Fibroblast of the aortic adventitia (primary cell): ENCODE measurements at regions not wholly inside any gene's neighbourhood (a gene's known extent, or its start where the extent isn't known, plus 50 kb on each side); places are given as distances from the start of the nearest gene placed in this dataset.

Experiments
- DNase-seq: peaks from one replicate; pipeline ENCODE4 v3.0.0-alpha.2; 2010; ENCODE audit warnings: low read depth
- H3K4me3 ChIP-seq: 2 replicates; pipeline ENCODE4 v1.5.1; 2011; ENCODE audit warnings: low read depth, mild to moderate bottlenecking, control low read depth, low read length, moderate library complexity
- TF ChIP-seq, protein P1 (sequence below): IDR thresholded peaks from 2 replicates; pipeline ENCODE4 v1.5.1; 2011; ENCODE audit warnings: mild to moderate bottlenecking, low read length, control low read depth, inconsistent platforms; ENCODE audit not compliant: insufficient read depth

DNA sequence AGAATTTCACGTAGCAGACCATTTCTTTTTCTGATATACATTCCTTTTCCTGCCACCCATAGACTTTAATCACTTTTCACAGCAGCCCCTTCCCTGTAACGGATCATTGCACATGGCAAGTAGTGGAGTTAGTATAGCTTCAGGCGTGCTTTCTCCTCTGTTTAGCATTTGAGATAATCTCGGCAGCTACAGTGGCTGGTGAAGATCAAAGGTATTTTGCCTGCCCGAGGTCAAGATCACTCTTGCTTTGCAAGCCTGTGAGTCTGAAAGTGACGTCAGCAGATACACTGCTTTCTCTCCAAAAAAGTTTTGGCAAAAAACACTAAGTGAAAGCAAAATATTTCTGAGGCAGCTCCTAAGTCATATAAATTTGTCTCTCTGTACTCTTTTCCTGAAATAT, 260.0 kb downstream of the NDFIP2 start:
- DNase-seq = peak; percentile 87
- H3K4me3 ChIP-seq = peak overlapping the region; percentile 0

DNA sequence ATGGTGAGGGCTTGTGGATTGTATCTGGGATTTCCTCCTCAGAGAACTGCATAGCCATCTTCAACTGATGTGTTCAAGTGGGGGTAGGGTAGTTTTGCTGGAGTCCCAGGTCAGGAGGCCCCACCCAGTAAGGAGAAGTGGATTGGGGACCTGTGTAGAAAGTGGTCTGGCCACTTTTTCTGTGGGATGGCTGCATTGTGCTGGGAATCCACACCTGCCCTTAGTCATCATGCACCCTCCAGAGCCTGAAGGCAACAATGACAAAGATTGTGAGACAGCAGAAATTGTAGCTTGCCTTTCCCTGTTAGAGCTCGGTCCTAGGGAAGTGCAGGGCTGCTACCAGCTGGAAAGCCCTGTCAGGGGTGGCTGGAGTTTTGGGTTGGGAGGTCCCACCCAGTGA, 255.4 kb downstream of the NDFIP2 start:
- TF ChIP-seq, protein P1, sequence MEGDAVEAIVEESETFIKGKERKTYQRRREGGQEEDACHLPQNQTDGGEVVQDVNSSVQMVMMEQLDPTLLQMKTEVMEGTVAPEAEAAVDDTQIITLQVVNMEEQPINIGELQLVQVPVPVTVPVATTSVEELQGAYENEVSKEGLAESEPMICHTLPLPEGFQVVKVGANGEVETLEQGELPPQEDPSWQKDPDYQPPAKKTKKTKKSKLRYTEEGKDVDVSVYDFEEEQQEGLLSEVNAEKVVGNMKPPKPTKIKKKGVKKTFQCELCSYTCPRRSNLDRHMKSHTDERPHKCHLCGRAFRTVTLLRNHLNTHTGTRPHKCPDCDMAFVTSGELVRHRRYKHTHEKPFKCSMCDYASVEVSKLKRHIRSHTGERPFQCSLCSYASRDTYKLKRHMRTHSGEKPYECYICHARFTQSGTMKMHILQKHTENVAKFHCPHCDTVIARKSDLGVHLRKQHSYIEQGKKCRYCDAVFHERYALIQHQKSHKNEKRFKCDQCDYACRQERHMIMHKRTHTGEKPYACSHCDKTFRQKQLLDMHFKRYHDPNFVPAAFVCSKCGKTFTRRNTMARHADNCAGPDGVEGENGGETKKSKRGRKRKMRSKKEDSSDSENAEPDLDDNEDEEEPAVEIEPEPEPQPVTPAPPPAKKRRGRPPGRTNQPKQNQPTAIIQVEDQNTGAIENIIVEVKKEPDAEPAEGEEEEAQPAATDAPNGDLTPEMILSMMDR = no peak
- no peak for DNase-seq
- H3K4me3 ChIP-seq = no peak overlapping the region

More for the DNA sequence above, 260.0 kb downstream of the NDFIP2 start:
- TF ChIP-seq, protein P1 = no peak

- peak; percentile 61 for DNase-seq
- TF ChIP-seq, protein P1 = no peak
- H3K4me3 ChIP-seq = no peak overlapping the region
These were observed 254.3 kb downstream of the NDFIP2 start for GRCh38 chr13:79735228-79735627.

DNA sequence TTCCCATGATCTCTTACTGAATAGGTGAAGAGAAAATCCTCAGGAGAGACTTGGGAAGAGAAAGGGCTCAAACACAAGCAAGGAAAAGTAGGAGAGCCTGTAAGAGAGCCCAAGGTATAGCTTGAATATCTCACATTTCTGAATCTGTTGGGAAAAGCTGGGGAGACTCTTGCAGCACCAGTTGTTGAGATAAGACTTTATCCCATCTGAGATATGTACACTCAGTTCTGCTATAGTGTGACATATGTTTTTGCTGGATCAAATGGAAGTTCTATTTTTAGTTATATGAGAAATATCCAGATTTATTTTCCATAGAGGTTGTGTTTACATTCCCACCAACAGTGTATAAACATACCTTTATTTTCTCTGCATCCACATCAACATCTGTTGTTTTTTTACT, 246.1 kb downstream of the NDFIP2 start:
- TF ChIP-seq, protein P1 = no peak
- H3K4me3 ChIP-seq = no peak overlapping the region
- DNase-seq = no peak

DNA sequence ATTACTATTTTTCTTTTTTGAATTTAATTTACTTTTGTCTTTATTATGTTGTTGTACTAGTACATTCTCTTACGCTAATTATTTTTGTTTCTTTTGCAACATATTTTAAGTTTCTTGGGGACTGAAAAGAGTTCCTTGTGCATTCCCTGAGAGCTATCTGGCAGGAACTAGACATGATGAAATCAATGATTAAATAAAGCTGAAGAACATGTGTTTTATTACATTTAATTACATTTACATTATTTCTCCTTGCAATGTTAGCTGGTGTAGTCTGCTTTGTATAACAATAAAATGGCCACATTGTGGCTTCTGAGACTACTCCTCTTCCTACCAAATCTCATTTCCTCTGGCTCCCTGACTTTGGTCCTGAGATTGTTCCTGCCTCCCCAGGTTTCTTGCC, 244.9 kb downstream of the NDFIP2 start:
- DNase-seq = no peak
- TF ChIP-seq, protein P1 = no peak
- no peak overlapping the region for H3K4me3 ChIP-seq

DNA sequence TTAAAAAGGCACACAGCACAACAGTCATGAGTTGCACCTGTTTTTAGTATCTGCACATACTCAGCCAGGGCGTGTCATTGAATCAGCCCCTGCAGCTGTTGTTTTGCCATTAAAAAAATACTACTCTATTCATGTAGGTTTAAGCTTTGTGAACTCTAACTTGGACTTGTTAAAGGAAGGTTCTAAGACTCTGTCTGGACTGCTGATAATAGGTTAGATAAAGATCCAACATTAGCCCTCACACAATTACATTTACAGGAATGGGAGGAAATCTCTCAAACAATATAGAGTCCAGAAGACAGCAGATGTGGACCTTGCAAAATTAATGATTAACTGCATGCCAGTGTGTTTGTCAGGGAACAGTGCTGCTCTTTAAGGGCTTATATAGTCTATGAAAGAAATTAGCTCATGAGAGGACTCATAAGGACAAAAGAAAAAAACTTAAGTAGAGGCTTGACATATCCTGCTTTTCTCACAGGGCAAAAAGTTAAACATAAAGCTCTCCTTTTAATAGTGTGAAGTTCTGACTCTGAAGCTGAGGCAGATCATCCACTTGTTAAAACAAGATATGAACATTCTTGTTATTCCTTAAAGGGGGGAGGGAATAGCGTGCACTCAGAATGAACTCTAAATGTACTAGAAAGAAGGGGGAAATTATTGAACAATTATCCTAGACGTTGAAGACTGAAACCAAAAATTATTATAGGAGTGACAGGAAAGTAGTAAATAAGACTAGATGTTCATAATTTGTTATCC, 243.6 kb downstream of the NDFIP2 start:
- TF ChIP-seq, protein P1 = no peak
- H3K4me3 ChIP-seq = no peak overlapping the region
- peak; percentile 45 for DNase-seq
